Endothelial cell of umbilical vein (primary cell): ENCODE measurements at regions not wholly inside any gene's neighbourhood (a gene's known extent, or its start where the extent isn't known, plus 50 kb on each side); places are given as distances from the start of the nearest gene placed in this dataset.

Source experiments
- BruUV-seq: library from RNA; stranded (reverse); fragments of 400-500 nt; replicated peaks from 2 replicates; lab custom pipeline; 2021; lab: Mats Ljungman, UMichigan
- CTCF ChIA-PET: fragments of 300-600, 350-600 bp; sonication (Branson Sonifier 250); formaldehyde crosslinking; loops from one replicate; lab custom pipeline; 2021; ENCODE audit warnings: antibody characterized with exemption, inconsistent platforms; lab: Charles Lee
- POLR2A ChIA-PET: fragments of 300-600, 350-600 bp; sonication (Branson Sonifier 250); formaldehyde crosslinking; loops from one replicate; lab custom pipeline; 2021; ENCODE audit warnings: antibody characterized with exemption, inconsistent platforms; lab: Charles Lee
- DNase-seq: peaks from one replicate; pipeline ENCODE4 v3.0.0-alpha.2; 2011; ENCODE audit warnings: low read depth, low spot score
- FAIRE-seq: peaks from 2 replicates; lab custom pipeline; 2011; peaks lifted over from hg19 to GRCh38; lab: Jason Lieb, UNC
- H2AFZ ChIP-seq: 2 replicates; pipeline ENCODE4 v1.6.0; 2012; ENCODE audit warnings: low read depth, low read length, control low read depth, inconsistent platforms
- H3K27ac ChIP-seq: 2 replicates; pipeline ENCODE4 v1.5.1; 2011; ENCODE audit warnings: low read depth, mild to moderate bottlenecking, control low read depth, low read length, moderate library complexity; ENCODE audit not compliant: insufficient read depth
- H3K27me3 ChIP-seq, 2 experiments: 2 replicates each; pipeline versions ENCODE4 v1.6.0 to v1.6.1; 2011; ENCODE audit warnings: low read length in 2 of 2, mixed read lengths in 1 of 2; ENCODE audit not compliant: control insufficient read depth in 2 of 2, insufficient read depth in 2 of 2
- H3K36me3 ChIP-seq, 2 experiments: 2 replicates in 1 of 2; 3 replicates in 1 of 2; pipeline ENCODE4 v1.5.1; 2011; ENCODE audit warnings: low read length in 2 of 2, mild to moderate bottlenecking in 1 of 2, moderate library complexity in 1 of 2; ENCODE audit not compliant: control insufficient read depth in 2 of 2, insufficient read depth in 2 of 2; ENCODE audit errors: extremely low read depth in 1 of 2
- H3K4me1 ChIP-seq: 3 replicates; pipeline ENCODE4 v1.5.1; 2011; ENCODE audit warnings: mild to moderate bottlenecking, low read length; ENCODE audit not compliant: control insufficient read depth, insufficient read depth; ENCODE audit errors: extremely low read depth
- H3K4me2 ChIP-seq: 2 replicates; pipeline ENCODE4 v1.6.1; 2011; ENCODE audit warnings: low read length, control low read depth, mixed read lengths; ENCODE audit not compliant: insufficient read depth
- H3K4me3 ChIP-seq, 3 experiments: fragments of 200-600 bp in 1 of 3; sonication (generic), shearing (Covaris generic) in 1 of 3; replicated peaks in 1 of 3; 2 replicates each; pipeline ENCODE4 v1.5.1; 2011 to 2016; ENCODE audit warnings: control low read depth in 3 of 3, low read length in 3 of 3, mild to moderate bottlenecking in 2 of 3, inconsistent platforms in 1 of 3, low read depth in 1 of 3, moderate library complexity in 1 of 3; ENCODE audit not compliant: insufficient read depth in 1 of 3
- H3K79me2 ChIP-seq: 2 replicates; pipeline ENCODE4 v1.6.0; 2012; ENCODE audit warnings: low read length, inconsistent platforms; ENCODE audit not compliant: control insufficient read depth, insufficient read depth
- H3K9ac ChIP-seq: replicated peaks from 2 replicates; pipeline ENCODE3; 2011; ENCODE audit warnings: low read length, control low read depth; ENCODE audit not compliant: insufficient read depth; ENCODE audit errors: extremely low read depth
- H3K9me1 ChIP-seq: replicated peaks from 3 replicates; pipeline ENCODE4 v1.6.0; 2011; ENCODE audit warnings: mild to moderate bottlenecking, low read length; ENCODE audit not compliant: control insufficient read depth, insufficient read depth; ENCODE audit errors: extremely low read depth
- H3K9me3 ChIP-seq: replicated peaks from 2 replicates; pipeline ENCODE4 v1.5.1; 2012; ENCODE audit warnings: low read length, inconsistent platforms; ENCODE audit not compliant: control insufficient read depth, insufficient read depth
- H4K20me1 ChIP-seq: replicated peaks from 2 replicates; pipeline ENCODE3; 2011; ENCODE audit warnings: mild to moderate bottlenecking, low read length; ENCODE audit not compliant: control insufficient read depth, insufficient read depth; ENCODE audit errors: extremely low read depth
- CTCF ChIP-seq, 2 donors: IDR thresholded peaks; 1 replicate in 1 of 2; 2 replicates in 1 of 2; pipeline ENCODE4 v1.5.1; 2011; ENCODE audit warnings: low read length in 2 of 2, mild to moderate bottlenecking in 2 of 2, moderate library complexity in 2 of 2, control low read depth in 1 of 2, inconsistent platforms in 1 of 2, low read depth in 1 of 2; ENCODE audit not compliant: insufficient read depth in 1 of 2; ENCODE audit errors: extremely low read depth in 1 of 2
- EZH2 ChIP-seq: IDR thresholded peaks from 2 replicates; pipeline ENCODE4 v1.6.1; 2012; ENCODE audit warnings: borderline replicate concordance, low read depth, mild to moderate bottlenecking, moderate library complexity, low read length, inconsistent platforms; ENCODE audit not compliant: severe bottlenecking
- FOS ChIP-seq: IDR thresholded peaks from 2 replicates; pipeline ENCODE4 v1.6.1; 2011; ENCODE audit warnings: mild to moderate bottlenecking, low read length, moderate library complexity, borderline replicate concordance; ENCODE audit not compliant: insufficient read depth
- GATA2 ChIP-seq: IDR thresholded peaks from 2 replicates; pipeline ENCODE4 v1.7.0; 2011; ENCODE audit warnings: low read depth, mild to moderate bottlenecking, moderate library complexity, mixed read lengths, low read length; ENCODE audit not compliant: insufficient read length, insufficient read depth
- JUN ChIP-seq: IDR thresholded peaks from 2 replicates; pipeline ENCODE4 v1.6.1; 2011; ENCODE audit warnings: borderline replicate concordance, low read depth; ENCODE audit not compliant: insufficient read length, insufficient read depth
- MAX ChIP-seq: IDR thresholded peaks from 2 replicates; pipeline ENCODE4 v1.6.1; 2011; ENCODE audit not compliant: insufficient read depth, insufficient read length
- MYC ChIP-seq: IDR thresholded peaks from one replicate; pipeline ENCODE4 v1.6.1; 2011; ENCODE audit warnings: mild to moderate bottlenecking, low read depth, low read length
- POLR2A ChIP-seq: IDR thresholded peaks from 2 replicates; pipeline ENCODE4 v1.6.1; 2012; ENCODE audit warnings: low read depth, mild to moderate bottlenecking, control low read depth, low read length
- POLR2AphosphoS5 ChIP-seq: IDR thresholded peaks from 2 replicates; pipeline ENCODE4 v1.6.1; 2012; ENCODE audit warnings: low read depth, mild to moderate bottlenecking, control low read depth, low read length, moderate library complexity; ENCODE audit not compliant: insufficient read depth
- dilution Hi-C: fragments of 300-500 bp; cut with MboI; formaldehyde crosslinking; loops from one replicate; pipeline ENCODE4 v1.15.0; 2019; ENCODE audit warnings: low sequenced_read_pairs; ENCODE audit not compliant: extremely low pct_ligation_motif_present
- intact Hi-C: fragments of 100-400 bp; cut with micrococcal nuclease; formaldehyde crosslinking; loops from one replicate; pipeline ENCODE4 v1.10.0; 2022

GRCh38 chr4:90057091-90057490 lies 70.1 kb upstream of the CCSER1 start:
- no peak overlapping the region for H3K9ac ChIP-seq
- no peaks in the 10 kb centered on the region for H3K9me3 ChIP-seq
- no peaks in the 10 kb centered on the region for H3K79me2 ChIP-seq
- no peak overlapping the region for H2AFZ ChIP-seq
- H3K27me3 ChIP-seq: no peaks in the 10 kb centered on the region
- dilution Hi-C loops: no loop called here
- H3K4me1 ChIP-seq: no peaks in the 10 kb centered on the region
- no peak overlapping the region for H3K27ac ChIP-seq
- no peaks in the 10 kb centered on the region for H4K20me1 ChIP-seq
- no peak for TF ChIP-seq JUN
- no peak for TF ChIP-seq MAX
- BruUV-seq: no TSS peak
- intact Hi-C loops: no loop called here
- ChIA-PET CTCF (no interaction called here), POLR2A (no interaction called here)
- H3K4me3 ChIP-seq: no peak overlapping the region
- FAIRE-seq (no peak), DNase-seq (no peak)
- no peaks in the 10 kb centered on the region for H3K9me1 ChIP-seq
- no peak overlapping the region for H3K4me2 ChIP-seq
- H3K36me3 ChIP-seq: no peaks in the 10 kb centered on the region

GRCh38 chr4:90060039-90060438 lies 67.2 kb upstream of the CCSER1 start:
- TF ChIP-seq FOS: no peak
- no peak for TF ChIP-seq EZH2
- TF ChIP-seq POLR2A: no peak
- TF ChIP-seq CTCF (IDR thresholded peaks at IDR 0.05; ENCODE audit: extremely low read depth in 1 of 2, insufficient read depth in 1 of 2, low read depth in 1 of 2, low read length in 2 of 2): no peak
- no peak for TF ChIP-seq MYC
- no peak for TF ChIP-seq POLR2AphosphoS5
- TF ChIP-seq MAX: no peak
- TF ChIP-seq JUN: no peak
- TF ChIP-seq GATA2: no peak
- DNase-seq (no peak), FAIRE-seq (no peak)
- dilution Hi-C loops (no loop called here), intact Hi-C loops (no loop called here)
- H3K27ac ChIP-seq: no peak overlapping the region
- H4K20me1 ChIP-seq: no peaks in the 10 kb centered on the region
- no peaks in the 10 kb centered on the region for H3K79me2 ChIP-seq
- H3K4me1 ChIP-seq: no peaks in the 10 kb centered on the region
- no peak overlapping the region for H3K9ac ChIP-seq
- no peaks in the 10 kb centered on the region for H3K36me3 ChIP-seq
- H3K27me3 ChIP-seq: no peaks in the 10 kb centered on the region
- CTCF ChIA-PET: no interaction called here
- no peak overlapping the region for H2AFZ ChIP-seq
- H3K4me3 ChIP-seq: no peak overlapping the region
- no TSS peak for BruUV-seq
- no peak overlapping the region for H3K4me2 ChIP-seq
- no peaks in the 10 kb centered on the region for H3K9me1 ChIP-seq
- H3K9me3 ChIP-seq: no peaks in the 10 kb centered on the region
- POLR2A ChIA-PET: no interaction called here
